ENCODE measurements at regions not wholly inside any gene's neighbourhood (a gene's known extent, or its start where the extent isn't known, plus 50 kb on each side); places are given as distances from the start of the nearest gene placed in this dataset.

DNA sequence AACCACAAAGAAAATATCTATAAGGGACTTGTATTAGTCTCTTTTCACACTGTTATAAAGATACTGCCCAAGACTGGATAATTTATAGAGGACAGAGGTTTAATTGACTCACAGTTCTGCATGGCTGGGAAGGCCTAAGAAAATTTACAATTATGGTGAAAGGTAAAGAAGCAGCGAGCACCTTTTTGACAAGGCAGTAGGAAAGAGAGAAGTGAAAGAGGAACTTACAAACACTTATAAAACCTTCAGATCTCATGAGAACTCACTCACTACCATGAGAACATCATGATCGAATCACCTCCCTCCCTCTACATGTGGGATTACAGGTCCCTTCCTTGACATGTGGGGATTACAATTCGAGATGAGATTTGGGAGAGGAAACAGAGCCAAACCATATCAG, 856.0 kb downstream of the TRAM1L1 start:
- no peak for DNase-seq (ENCODE audit: low read depth)
- no peak for TF ChIP-seq CTCF (IDR thresholded peaks at IDR 0.05; ENCODE audit: control insufficient read depth, extremely low read depth, insufficient read depth)
- no peak overlapping the region for H3K4me3 ChIP-seq (ENCODE audit: low read depth, low read length)

GRCh38 chr4:116223040-116223732, 862.2 kb downstream of the TRAM1L1 start:
- H3K4me3 ChIP-seq (ENCODE audit: low read depth, low read length) = no peak overlapping the region
- TF ChIP-seq CTCF (IDR thresholded peaks at IDR 0.05; ENCODE audit: control insufficient read depth, extremely low read depth, insufficient read depth) = no peak
- DNase-seq (ENCODE audit: low read depth) = no peak

DNA sequence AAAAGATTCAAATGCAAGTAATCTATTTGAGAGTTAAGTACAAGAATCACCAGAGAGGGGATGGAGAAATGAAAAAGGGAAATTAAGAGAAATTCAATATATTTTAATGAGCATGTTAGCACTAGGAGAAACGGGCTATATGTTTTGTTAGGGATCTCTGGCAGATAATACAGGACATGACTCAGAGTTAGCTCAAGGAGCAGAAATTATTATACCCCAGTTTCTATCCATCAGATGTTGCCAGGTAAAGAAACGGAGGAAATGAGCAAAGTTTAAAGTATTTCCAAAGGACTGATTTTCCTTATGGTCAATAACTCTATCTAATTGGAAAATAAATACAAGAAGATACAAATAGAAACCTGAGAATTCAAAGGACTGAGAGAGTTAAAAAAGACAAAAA, 867.6 kb downstream of the TRAM1L1 start:
- TF ChIP-seq CTCF (IDR thresholded peaks at IDR 0.05; ENCODE audit: control insufficient read depth, extremely low read depth, insufficient read depth) = no peak

DNA sequence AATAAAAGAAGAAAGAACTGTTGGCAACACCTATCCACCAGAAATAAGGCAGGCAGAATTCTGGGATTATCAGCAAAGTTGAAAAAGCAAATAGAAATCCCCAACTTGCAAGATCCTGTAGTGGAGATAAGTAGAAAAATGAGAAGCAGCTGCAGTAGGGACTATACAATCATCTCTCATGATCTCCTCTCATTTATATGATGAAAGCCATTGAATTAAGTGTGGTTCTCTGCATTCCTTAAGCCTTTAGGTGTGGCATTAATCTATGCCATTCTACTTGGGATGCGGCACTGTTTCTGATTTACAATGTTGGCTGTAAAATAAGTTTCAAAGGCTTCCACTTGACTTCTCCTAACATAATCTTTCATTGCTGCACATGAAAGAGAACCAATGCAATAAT, 869.8 kb downstream of the TRAM1L1 start:
- TF ChIP-seq CTCF (IDR thresholded peaks at IDR 0.05; ENCODE audit: control insufficient read depth, extremely low read depth, insufficient read depth) = no peak
- no peak overlapping the region for H3K4me3 ChIP-seq (ENCODE audit: low read depth, low read length)
- no peak for DNase-seq (ENCODE audit: low read depth)

More for the DNA sequence above, 867.6 kb downstream of the TRAM1L1 start:
- H3K4me3 ChIP-seq (ENCODE audit: low read depth, low read length) = no peak overlapping the region
- DNase-seq (ENCODE audit: low read depth) = no peak

DNA sequence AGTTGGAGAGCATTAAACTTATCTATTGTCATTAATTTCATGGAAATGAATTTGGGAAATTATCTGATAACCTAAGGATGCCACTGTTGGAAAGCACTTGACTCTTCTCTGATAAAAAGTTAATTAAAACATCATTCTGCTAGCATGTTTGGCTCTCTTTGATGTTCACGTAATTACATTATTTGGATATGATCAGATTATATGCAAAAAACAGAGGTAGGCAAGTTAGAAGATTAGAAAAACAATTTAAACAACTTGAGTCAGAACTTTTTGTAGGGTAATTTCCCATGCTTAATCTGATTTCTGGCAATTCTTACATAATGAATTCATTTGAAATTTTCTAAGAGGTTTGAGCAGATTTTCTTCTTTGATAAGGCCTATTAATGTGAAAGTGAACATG, 882.9 kb downstream of the TRAM1L1 start:
- H3K4me3 ChIP-seq (ENCODE audit: low read depth, low read length) = no peak overlapping the region
- no peak for TF ChIP-seq CTCF (IDR thresholded peaks at IDR 0.05; ENCODE audit: control insufficient read depth, extremely low read depth, insufficient read depth)
- no peak for DNase-seq (ENCODE audit: low read depth)

GRCh38 chr4:116197317-116197809, 888.0 kb downstream of the TRAM1L1 start:
- no peak overlapping the region for H3K4me3 ChIP-seq (ENCODE audit: low read depth, low read length)
- no peak for TF ChIP-seq CTCF (IDR thresholded peaks at IDR 0.05; ENCODE audit: control insufficient read depth, extremely low read depth, insufficient read depth)
- no peak for DNase-seq (ENCODE audit: low read depth)

GRCh38 chr4:116183241-116183640, 902.1 kb downstream of the TRAM1L1 start:
- no peak for TF ChIP-seq CTCF (IDR thresholded peaks at IDR 0.05; ENCODE audit: control insufficient read depth, extremely low read depth, insufficient read depth)
- no peak for DNase-seq (ENCODE audit: low read depth)

More at GRCh38 chr4:116183241-116183640, 902.1 kb downstream of the TRAM1L1 start:
- H3K4me3 ChIP-seq (ENCODE audit: low read depth, low read length) = no peak overlapping the region

All from LNCaP clone FGC (cell line).